ENCODE measurements at regions not wholly inside any gene's neighbourhood (a gene's known extent, or its start where the extent isn't known, plus 50 kb on each side); places are given as distances from the start of the nearest gene placed in this dataset.

GRCh38 chr21:17238468-17238867 lies 274.4 kb upstream of the CXADR start:
- Histone ChIP-seq H3K27ac (ENCODE audit: low read depth in 1 of 2, low read length in 1 of 2) (no peak overlapping the region), H3K9ac (ENCODE audit: insufficient read depth in 1 of 2, low read length in 2 of 2) (no peak overlapping the region), H3K36me3 (ENCODE audit: control insufficient read depth in 4 of 4, insufficient read depth in 4 of 4, low read length in 4 of 4) (no peaks in the 10 kb centered on the region), H3K4me3 (no peak overlapping the region), H3K4me1 (ENCODE audit: control insufficient read depth in 5 of 5, insufficient read depth in 5 of 5, low read length in 5 of 5) (no peaks in the 10 kb centered on the region), H3K27me3 (ENCODE audit: control insufficient read depth in 3 of 3, insufficient read depth in 3 of 3, low read length in 2 of 3) (no peaks in the 10 kb centered on the region), H3K9me3 (ENCODE audit: control insufficient read depth in 4 of 4, insufficient read depth in 3 of 4, low read length in 3 of 4) (peaks cover 0 to 1% (median 0%) of the 10 kb centered on the region in 4 donors)
- no peak for ATAC-seq (ENCODE audit: insufficient read depth, low FRiP score)
- TF ChIP-seq, protein P1, sequence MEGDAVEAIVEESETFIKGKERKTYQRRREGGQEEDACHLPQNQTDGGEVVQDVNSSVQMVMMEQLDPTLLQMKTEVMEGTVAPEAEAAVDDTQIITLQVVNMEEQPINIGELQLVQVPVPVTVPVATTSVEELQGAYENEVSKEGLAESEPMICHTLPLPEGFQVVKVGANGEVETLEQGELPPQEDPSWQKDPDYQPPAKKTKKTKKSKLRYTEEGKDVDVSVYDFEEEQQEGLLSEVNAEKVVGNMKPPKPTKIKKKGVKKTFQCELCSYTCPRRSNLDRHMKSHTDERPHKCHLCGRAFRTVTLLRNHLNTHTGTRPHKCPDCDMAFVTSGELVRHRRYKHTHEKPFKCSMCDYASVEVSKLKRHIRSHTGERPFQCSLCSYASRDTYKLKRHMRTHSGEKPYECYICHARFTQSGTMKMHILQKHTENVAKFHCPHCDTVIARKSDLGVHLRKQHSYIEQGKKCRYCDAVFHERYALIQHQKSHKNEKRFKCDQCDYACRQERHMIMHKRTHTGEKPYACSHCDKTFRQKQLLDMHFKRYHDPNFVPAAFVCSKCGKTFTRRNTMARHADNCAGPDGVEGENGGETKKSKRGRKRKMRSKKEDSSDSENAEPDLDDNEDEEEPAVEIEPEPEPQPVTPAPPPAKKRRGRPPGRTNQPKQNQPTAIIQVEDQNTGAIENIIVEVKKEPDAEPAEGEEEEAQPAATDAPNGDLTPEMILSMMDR (IDR thresholded peaks at IDR 0.05; ENCODE audit: control extremely low read depth, extremely low read depth): no peak
- DNase-seq: no peak

- Histone ChIP-seq H3K4me3 (no peak overlapping the region), H3K9ac (ENCODE audit: insufficient read depth in 1 of 2, low read length in 2 of 2) (no peak overlapping the region), H3K27me3 (ENCODE audit: control insufficient read depth in 3 of 3, insufficient read depth in 3 of 3, low read length in 2 of 3) (no peaks in the 10 kb centered on the region), H3K9me3 (ENCODE audit: control insufficient read depth in 4 of 4, insufficient read depth in 3 of 4, low read length in 3 of 4) (no peaks in the 10 kb centered on the region), H3K36me3 (ENCODE audit: control insufficient read depth in 4 of 4, insufficient read depth in 4 of 4, low read length in 4 of 4) (no peaks in the 10 kb centered on the region), H3K27ac (ENCODE audit: low read depth in 1 of 2, low read length in 1 of 2) (no peak overlapping the region), H3K4me1 (ENCODE audit: control insufficient read depth in 5 of 5, insufficient read depth in 5 of 5, low read length in 5 of 5) (peaks cover 0 to 14% (median 0%) of the 10 kb centered on the region in 5 donors)
- WGBS, 2 donors: 33 to 51% methylated on average over 2 of the region's 2 CpGs
- DNase-seq (peak; percentile 87 to 96 (median 92)), ATAC-seq (ENCODE audit: insufficient read depth, low FRiP score) (no peak)
- TF ChIP-seq, protein P1 (IDR thresholded peaks at IDR 0.05; ENCODE audit: control extremely low read depth, extremely low read depth): no peak
Measured at GRCh38 chr21:17250778-17251241, 262.0 kb upstream of the CXADR start.

DNA sequence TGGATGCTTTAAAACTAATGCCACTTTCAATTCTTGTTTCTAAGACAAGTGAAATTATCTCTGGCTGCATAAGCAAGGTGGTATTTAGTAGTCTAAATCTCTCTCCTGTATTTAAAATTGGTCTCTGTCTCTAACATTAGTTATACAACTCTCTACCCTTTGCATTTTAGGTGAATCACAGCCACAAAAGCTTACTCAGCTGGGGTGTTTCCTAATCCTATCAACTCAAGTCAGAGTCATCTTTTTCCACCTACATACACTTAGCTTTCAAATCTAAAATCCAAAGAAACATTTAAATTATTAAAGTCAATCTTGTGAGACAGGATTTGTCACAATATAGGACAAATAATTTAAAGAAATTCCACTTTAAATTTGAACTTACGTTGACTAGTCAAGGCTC lies 255.1 kb upstream of the CXADR start:
- TF ChIP-seq, protein P1 (IDR thresholded peaks at IDR 0.05; ENCODE audit: control extremely low read depth, extremely low read depth): no peak
- WGBS, 2 donors: 93 to 94% methylated on average over 1 of the region's 1 CpG

DNA sequence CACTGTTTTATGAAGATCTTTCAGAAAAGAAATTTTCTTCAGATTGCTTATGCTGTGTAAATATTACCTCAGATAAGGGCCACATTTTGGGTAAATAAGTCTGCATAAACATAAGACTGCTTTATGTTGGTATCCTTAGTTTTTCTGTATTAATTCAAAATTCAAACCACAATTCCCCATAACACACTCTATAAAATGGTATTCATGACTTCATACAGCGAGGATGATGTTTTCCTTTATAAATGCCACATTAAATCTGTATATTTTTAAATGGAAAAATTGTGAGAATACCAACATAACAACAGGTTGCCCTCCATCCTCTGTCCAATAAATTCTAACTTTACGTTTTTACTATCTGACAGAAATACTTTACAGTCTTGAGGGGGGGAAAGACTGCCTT lies 248.7 kb upstream of the CXADR start:
- Histone ChIP-seq H3K9ac (ENCODE audit: insufficient read depth in 1 of 2, low read length in 2 of 2) (no peak overlapping the region), H3K27me3 (ENCODE audit: control insufficient read depth in 3 of 3, insufficient read depth in 3 of 3, low read length in 2 of 3) (no peaks in the 10 kb centered on the region), H3K4me1 (ENCODE audit: control insufficient read depth in 5 of 5, insufficient read depth in 5 of 5, low read length in 5 of 5) (no peaks in the 10 kb centered on the region), H3K4me3 (no peak overlapping the region), H3K36me3 (ENCODE audit: control insufficient read depth in 4 of 4, insufficient read depth in 4 of 4, low read length in 4 of 4) (no peaks in the 10 kb centered on the region), H3K27ac (ENCODE audit: low read depth in 1 of 2, low read length in 1 of 2) (no peak overlapping the region), H3K9me3 (ENCODE audit: control insufficient read depth in 4 of 4, insufficient read depth in 3 of 4, low read length in 3 of 4) (no peaks in the 10 kb centered on the region)
- WGBS, 2 donors: 74 to 77% methylated on average over 2 of the region's 2 CpGs
- TF ChIP-seq, protein P1 (IDR thresholded peaks at IDR 0.05; ENCODE audit: control extremely low read depth, extremely low read depth): no peak
- ATAC-seq (ENCODE audit: insufficient read depth, low FRiP score) (no peak), DNase-seq (no peak)

More for the DNA sequence above, 255.1 kb upstream of the CXADR start:
- Histone ChIP-seq H3K36me3 (ENCODE audit: control insufficient read depth in 4 of 4, insufficient read depth in 4 of 4, low read length in 4 of 4) (no peaks in the 10 kb centered on the region), H3K4me1 (ENCODE audit: control insufficient read depth in 5 of 5, insufficient read depth in 5 of 5, low read length in 5 of 5) (no peaks in the 10 kb centered on the region), H3K9me3 (ENCODE audit: control insufficient read depth in 4 of 4, insufficient read depth in 3 of 4, low read length in 3 of 4) (no peaks in the 10 kb centered on the region), H3K27ac (ENCODE audit: low read depth in 1 of 2, low read length in 1 of 2) (no peak overlapping the region), H3K27me3 (ENCODE audit: control insufficient read depth in 3 of 3, insufficient read depth in 3 of 3, low read length in 2 of 3) (no peaks in the 10 kb centered on the region), H3K4me3 (no peak overlapping the region), H3K9ac (ENCODE audit: insufficient read depth in 1 of 2, low read length in 2 of 2) (no peak overlapping the region)
- no peak for ATAC-seq (ENCODE audit: insufficient read depth, low FRiP score)
- no peak for DNase-seq

All from lung (tissue), 11 donors.